CD8-positive, alpha-beta memory T cell (primary cell): ENCODE measurements at regions not wholly inside any gene's neighbourhood (a gene's known extent, or its start where the extent isn't known, plus 50 kb on each side); places are given as distances from the start of the nearest gene placed in this dataset.

Experiments
- CTCF ChIA-PET: fragments of 350-600 bp; sonication (Branson Sonifier 250); formaldehyde crosslinking; loops from one replicate; lab custom pipeline; 2021; ENCODE audit warnings: antibody characterized with exemption; lab: Charles Lee
- POLR2A ChIA-PET: fragments of 350-600 bp; sonication (Branson Sonifier 250); formaldehyde crosslinking; loops from one replicate; lab custom pipeline; 2021; ENCODE audit warnings: antibody characterized with exemption; lab: Charles Lee
- DNase-seq, 5 donors: peaks; one replicate each; pipeline versions ENCODE4 v3.0.0 to v3.0.0-alpha.2; 2020 to 2022; ENCODE audit warnings: mixed read lengths in 1 of 5
- H3K27ac ChIP-seq: one replicate; pipeline ENCODE4 v1.7.0; 2013; ENCODE audit warnings: low read depth, mild to moderate bottlenecking, low read length, moderate library complexity
- H3K27me3 ChIP-seq: 2 replicates; pipeline ENCODE4 v1.7.0; 2013; ENCODE audit warnings: low read length, mild to moderate bottlenecking; ENCODE audit not compliant: insufficient read depth, poor library complexity, severe bottlenecking
- H3K36me3 ChIP-seq: 2 replicates; pipeline ENCODE4 v1.7.0; 2013; ENCODE audit warnings: mild to moderate bottlenecking, low read length, moderate library complexity; ENCODE audit not compliant: insufficient read depth
- H3K4me1 ChIP-seq: 2 replicates; pipeline ENCODE4 v1.7.0; 2013; ENCODE audit warnings: mild to moderate bottlenecking, low read length, moderate library complexity; ENCODE audit not compliant: insufficient read depth
- H3K4me3 ChIP-seq: 2 replicates; pipeline ENCODE4 v1.7.0; 2013; ENCODE audit warnings: mild to moderate bottlenecking, low read length
- H3K9me3 ChIP-seq: 2 replicates; pipeline ENCODE4 v1.7.0; 2013; ENCODE audit warnings: mild to moderate bottlenecking, low read length
- H3K27ac Mint-ChIP-seq, 8 donors: one replicate each; pipeline ENCODE4 v1.8.0; 2020 to 2021; ENCODE audit warnings: mixed read lengths in 8 of 8, mild to moderate bottlenecking in 6 of 8, inconsistent platforms in 3 of 8, moderate library complexity in 3 of 8
- H3K27me3 Mint-ChIP-seq, 2 donors: one replicate each; pipeline ENCODE4 v1.8.0; 2020 to 2021; ENCODE audit warnings: mixed read lengths in 2 of 2, mild to moderate bottlenecking in 1 of 2, moderate library complexity in 1 of 2
- H3K36me3 Mint-ChIP-seq, 3 donors: one replicate each; pipeline ENCODE4 v1.8.0; 2020 to 2021; ENCODE audit warnings: mixed read lengths in 3 of 3, inconsistent platforms in 1 of 3, mild to moderate bottlenecking in 1 of 3
- H3K4me1 Mint-ChIP-seq, 3 donors: one replicate each; pipeline ENCODE4 v1.8.0; 2020 to 2021; ENCODE audit warnings: mixed read lengths in 3 of 3, inconsistent platforms in 1 of 3, mild to moderate bottlenecking in 1 of 3
- H3K4me3 Mint-ChIP-seq, 7 donors: one replicate each; pipeline ENCODE4 v1.8.0; 2020 to 2021; ENCODE audit warnings: mixed read lengths in 7 of 7, mild to moderate bottlenecking in 6 of 7, moderate library complexity in 4 of 7, inconsistent platforms in 2 of 7
- H3K9me3 Mint-ChIP-seq, 5 donors: one replicate each; pipeline ENCODE4 v1.8.0; 2020 to 2022; ENCODE audit warnings: mixed read lengths in 5 of 5, mild to moderate bottlenecking in 3 of 5, moderate library complexity in 2 of 5, inconsistent platforms in 1 of 5

DNA sequence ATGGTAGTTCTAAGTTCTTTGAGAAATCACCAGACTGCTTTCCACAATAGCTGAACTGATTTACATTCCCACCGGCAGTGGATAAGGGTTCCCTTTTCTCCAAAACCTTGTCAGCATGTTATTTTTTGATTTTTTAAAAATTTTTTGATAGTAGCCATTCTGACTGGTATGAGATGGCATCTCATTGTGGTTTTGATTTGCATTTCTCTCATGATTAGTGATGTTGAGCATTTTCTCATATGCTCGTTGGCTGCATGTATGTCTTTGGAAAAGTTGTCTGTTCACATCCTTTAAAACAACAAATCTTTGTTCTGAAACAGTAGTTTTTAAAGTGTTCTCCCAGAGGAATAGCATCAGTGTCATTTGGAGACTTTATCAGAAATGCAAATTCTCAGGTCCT, 77.5 kb upstream of the POMP start:
- Histone ChIP-seq H3K4me3 (no peak overlapping the region), H3K27ac (no peak overlapping the region), H3K36me3 (no peaks in the 10 kb centered on the region), H3K9me3 (no peaks in the 10 kb centered on the region), H3K27me3 (no peaks in the 10 kb centered on the region), H3K4me1 (no peaks in the 10 kb centered on the region)
- Mint-ChIP-seq H3K4me3 (no peak overlapping the region), H3K9me3 (no peaks in the 10 kb centered on the region), H3K27me3 (peaks cover 0 to 5% of the 10 kb centered on the region in 2 donors), H3K36me3 (no peaks in the 10 kb centered on the region), H3K4me1 (peaks cover 6 to 15% (median 14%) of the 10 kb centered on the region in 3 donors), H3K27ac (no peak overlapping the region)
- CTCF ChIA-PET = no interaction called here
- DNase-seq = no peak
- POLR2A ChIA-PET = no interaction called here

DNA sequence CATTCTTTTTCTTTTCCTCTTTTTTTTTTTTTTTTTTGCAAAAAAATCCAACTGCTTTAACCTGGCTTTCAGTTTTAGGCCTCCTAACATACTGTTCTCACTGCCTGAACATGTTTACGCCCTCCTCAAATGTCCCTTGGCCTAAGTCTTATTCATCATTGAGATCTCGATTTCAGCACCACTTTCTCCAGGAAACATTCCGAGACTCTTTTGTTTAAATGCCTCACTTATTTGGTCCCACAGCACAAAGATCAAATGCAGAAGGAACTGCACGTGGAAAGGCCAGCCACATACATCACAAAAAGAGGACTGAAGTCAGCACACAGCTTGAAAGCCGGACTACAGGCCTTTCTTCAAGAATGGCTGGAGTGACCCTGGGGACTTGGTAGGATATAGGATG, 79.2 kb upstream of the POMP start:
- Histone ChIP-seq H3K27me3 (no peaks in the 10 kb centered on the region), H3K36me3 (no peaks in the 10 kb centered on the region), H3K27ac (no peak overlapping the region), H3K9me3 (no peaks in the 10 kb centered on the region), H3K4me1 (no peaks in the 10 kb centered on the region), H3K4me3 (no peak overlapping the region)
- peaks cover 5 to 6% of the 10 kb centered on the region in 2 donors for H3K27me3 Mint-ChIP-seq
- H3K36me3 Mint-ChIP-seq = no peaks in the 10 kb centered on the region
- CTCF ChIA-PET = no interaction called here
- peaks cover 0 to under 1% (median 0%) of the 10 kb centered on the region in 3 donors for H3K4me1 Mint-ChIP-seq
- no peak overlapping the region for H3K27ac Mint-ChIP-seq
- no peak for DNase-seq
- no peak overlapping the region for H3K4me3 Mint-ChIP-seq
- POLR2A ChIA-PET = no interaction called here
- H3K9me3 Mint-ChIP-seq = no peaks in the 10 kb centered on the region

DNA sequence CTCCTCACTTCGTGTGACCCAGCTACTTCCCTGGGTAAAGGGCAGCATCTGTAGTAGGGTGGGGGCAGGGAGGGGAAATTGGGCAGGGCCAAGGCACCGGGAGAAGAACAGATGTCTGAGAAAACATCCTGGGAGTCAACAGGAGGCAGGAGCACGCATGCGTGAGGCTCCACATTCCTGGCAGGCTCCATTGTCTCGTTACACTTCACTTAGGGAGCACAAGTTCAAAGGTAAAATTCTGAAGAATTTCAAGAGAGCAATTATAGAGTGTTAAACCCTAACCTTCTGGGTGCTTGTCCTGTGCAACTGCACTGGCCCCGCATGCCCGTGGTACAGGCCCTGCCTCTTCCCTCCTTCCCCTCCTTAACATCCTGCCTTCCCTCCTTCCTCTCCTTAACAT, 79.6 kb upstream of the POMP start:
- H3K9me3 Mint-ChIP-seq = no peaks in the 10 kb centered on the region
- no peaks in the 10 kb centered on the region for H3K36me3 Mint-ChIP-seq
- no peak overlapping the region for H3K27ac ChIP-seq
- POLR2A ChIA-PET = no interaction called here
- CTCF ChIA-PET = no interaction called here
- H3K4me3 ChIP-seq = no peak overlapping the region
- no peaks in the 10 kb centered on the region for H3K36me3 ChIP-seq
- peaks cover 5 to 6% of the 10 kb centered on the region in 2 donors for H3K27me3 Mint-ChIP-seq
- DNase-seq = no peak
- no peaks in the 10 kb centered on the region for H3K4me1 Mint-ChIP-seq
- no peaks in the 10 kb centered on the region for H3K9me3 ChIP-seq
- no peak overlapping the region for H3K4me3 Mint-ChIP-seq
- H3K4me1 ChIP-seq = no peaks in the 10 kb centered on the region
- H3K27me3 ChIP-seq = no peaks in the 10 kb centered on the region
- H3K27ac Mint-ChIP-seq = no peak overlapping the region

DNA sequence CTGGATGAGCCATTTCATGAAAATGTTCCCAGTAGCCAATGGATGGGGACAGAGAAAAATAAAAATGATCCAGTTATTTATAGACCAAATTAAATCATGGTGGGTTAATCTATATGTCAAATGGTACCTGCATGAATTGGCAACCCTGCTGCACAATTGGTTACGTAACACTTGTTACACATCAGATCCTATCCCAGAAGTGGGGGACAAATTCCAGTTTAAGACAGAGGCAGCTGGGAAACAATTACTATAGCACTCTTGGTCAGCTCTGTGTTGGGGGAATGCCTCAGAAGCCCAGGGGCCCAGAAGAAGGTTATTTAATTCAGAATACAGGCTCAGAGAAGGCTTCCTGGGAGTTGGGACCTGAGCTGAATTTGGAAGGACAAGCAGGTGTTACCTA, 81.1 kb upstream of the FLT1 start:
- Mint-ChIP-seq H3K9me3 (no peaks in the 10 kb centered on the region), H3K27me3 (peaks cover 3 to 6% of the 10 kb centered on the region in 2 donors), H3K36me3 (no peaks in the 10 kb centered on the region), H3K27ac (no peak overlapping the region), H3K4me3 (no peak overlapping the region), H3K4me1 (no peaks in the 10 kb centered on the region)
- Histone ChIP-seq H3K27ac (no peak overlapping the region), H3K36me3 (no peaks in the 10 kb centered on the region), H3K27me3 (no peaks in the 10 kb centered on the region), H3K9me3 (no peaks in the 10 kb centered on the region), H3K4me3 (no peak overlapping the region), H3K4me1 (no peaks in the 10 kb centered on the region)
- POLR2A ChIA-PET = no interaction called here
- CTCF ChIA-PET = no interaction called here
- no peak for DNase-seq

DNA sequence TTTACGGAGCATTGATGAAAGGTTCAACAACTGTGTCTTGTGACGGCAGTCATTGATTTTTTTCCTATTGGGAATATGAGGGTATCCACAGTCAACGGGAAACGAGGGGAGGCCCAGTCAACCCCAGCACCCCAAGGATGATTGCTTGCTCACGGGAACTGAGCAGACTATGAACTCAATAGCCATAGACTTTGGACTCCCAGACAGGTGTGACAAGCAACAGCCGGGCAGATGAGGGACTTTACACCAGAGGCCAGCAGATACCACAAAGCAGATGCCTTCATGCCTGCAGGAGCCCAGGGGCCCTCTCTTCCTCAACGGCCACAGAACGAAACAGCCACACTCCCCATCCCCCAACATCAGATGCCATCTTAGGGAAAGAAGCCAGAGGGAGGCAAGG, 80.3 kb upstream of the FLT1 start:
- Mint-ChIP-seq H3K4me3 (no peak overlapping the region), H3K9me3 (no peaks in the 10 kb centered on the region), H3K27ac (no peak overlapping the region)

DNA sequence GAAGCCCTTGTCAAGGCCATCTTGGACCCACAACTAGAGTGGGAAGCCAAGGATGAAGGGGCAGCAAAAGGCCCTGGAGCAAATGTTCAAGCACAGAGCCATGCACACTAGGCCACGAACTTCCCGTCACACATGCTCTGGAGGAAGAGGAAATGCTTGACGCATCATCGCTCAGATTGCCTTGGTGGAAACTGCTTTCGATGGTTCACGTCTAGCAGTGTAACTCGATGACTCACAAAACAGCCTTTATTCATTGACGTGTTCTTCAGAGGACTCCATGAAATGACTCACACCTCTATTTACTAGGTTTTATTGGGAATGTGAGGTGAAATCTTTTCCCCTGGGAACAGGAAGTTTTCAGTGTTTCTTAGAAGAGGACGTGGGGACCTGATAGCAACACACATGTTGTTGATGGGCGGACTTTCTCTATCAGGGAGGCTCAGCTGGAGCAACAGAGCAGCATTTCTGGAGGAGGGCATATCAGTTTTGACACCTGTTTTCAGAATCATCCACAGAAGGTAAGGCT, 79.8 kb upstream of the FLT1 start:
- Mint-ChIP-seq H3K4me1 (no peaks in the 10 kb centered on the region), H3K27me3 (peaks cover 3 to 6% of the 10 kb centered on the region in 2 donors), H3K27ac (no peak overlapping the region), H3K36me3 (no peaks in the 10 kb centered on the region), H3K4me3 (no peak overlapping the region), H3K9me3 (no peaks in the 10 kb centered on the region)
- Histone ChIP-seq H3K27ac (peak overlapping the region; percentile 39), H3K4me1 (no peaks in the 10 kb centered on the region), H3K36me3 (no peaks in the 10 kb centered on the region), H3K4me3 (no peak overlapping the region), H3K27me3 (no peaks in the 10 kb centered on the region), H3K9me3 (no peaks in the 10 kb centered on the region)
- POLR2A ChIA-PET = no interaction called here
- DNase-seq = no peak
- CTCF ChIA-PET = no interaction called here

More for the DNA sequence above, 80.3 kb upstream of the FLT1 start:
- peaks cover 3 to 6% of the 10 kb centered on the region in 2 donors for H3K27me3 Mint-ChIP-seq
- no peak overlapping the region for H3K27ac ChIP-seq
- no peaks in the 10 kb centered on the region for H3K27me3 ChIP-seq
- CTCF ChIA-PET = no interaction called here
- H3K4me1 Mint-ChIP-seq = no peaks in the 10 kb centered on the region
- no peaks in the 10 kb centered on the region for H3K9me3 ChIP-seq
- DNase-seq = no peak
- H3K36me3 ChIP-seq = no peaks in the 10 kb centered on the region
- POLR2A ChIA-PET = no interaction called here
- no peaks in the 10 kb centered on the region for H3K4me1 ChIP-seq
- H3K36me3 Mint-ChIP-seq = no peaks in the 10 kb centered on the region
- H3K4me3 ChIP-seq = no peak overlapping the region

DNA sequence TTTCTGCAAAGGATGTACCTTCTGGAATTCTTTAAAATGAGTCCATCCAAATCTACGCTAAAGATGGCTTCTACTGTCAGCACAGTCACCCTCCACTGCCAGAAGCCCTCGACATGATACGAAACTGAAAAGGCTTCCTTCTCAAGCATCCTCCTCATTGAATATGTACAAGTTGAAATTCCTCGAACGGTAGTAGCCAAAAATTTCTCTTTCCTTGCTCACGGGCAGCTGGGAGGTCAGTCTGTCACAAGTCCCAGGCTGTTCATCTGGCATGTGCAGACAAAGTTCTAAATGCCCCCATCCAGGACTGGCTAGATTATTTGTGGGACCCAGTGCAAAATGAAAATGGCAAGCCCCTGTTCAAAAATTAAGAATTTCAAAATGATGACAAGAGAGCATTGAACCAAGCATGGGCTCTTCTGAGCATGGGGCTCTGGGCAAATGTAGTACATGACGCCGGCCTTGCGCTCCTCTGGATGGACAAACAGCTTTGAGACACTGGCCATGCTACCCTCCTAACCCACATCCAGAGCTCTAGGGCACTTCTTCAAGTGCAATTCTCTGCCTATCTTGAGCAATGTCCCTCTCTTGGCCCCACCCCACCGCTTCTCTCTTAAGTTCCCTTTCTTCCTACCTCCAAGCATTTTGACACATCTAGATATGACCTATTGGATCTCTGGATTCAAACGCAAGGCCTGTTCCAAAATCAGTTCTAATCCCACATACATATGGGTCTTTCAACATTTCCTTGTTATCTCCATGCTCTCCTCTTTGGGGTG, 78.9 kb upstream of the FLT1 start:
- no peaks in the 10 kb centered on the region for H3K36me3 ChIP-seq
- H3K27ac Mint-ChIP-seq = no peak overlapping the region
- H3K4me1 ChIP-seq = no peaks in the 10 kb centered on the region
- POLR2A ChIA-PET = no interaction called here
- H3K4me3 ChIP-seq = no peak overlapping the region
- CTCF ChIA-PET = no interaction called here
- H3K9me3 ChIP-seq = no peaks in the 10 kb centered on the region
- H3K27me3 Mint-ChIP-seq = peaks cover 5 to 6% of the 10 kb centered on the region in 2 donors
- no peaks in the 10 kb centered on the region for H3K36me3 Mint-ChIP-seq
- peak overlapping the region; percentile 39 for H3K27ac ChIP-seq
- no peak for DNase-seq
- H3K9me3 Mint-ChIP-seq = no peaks in the 10 kb centered on the region
- H3K4me3 Mint-ChIP-seq = no peak overlapping the region
- no peaks in the 10 kb centered on the region for H3K4me1 Mint-ChIP-seq
- H3K27me3 ChIP-seq = no peaks in the 10 kb centered on the region

DNA sequence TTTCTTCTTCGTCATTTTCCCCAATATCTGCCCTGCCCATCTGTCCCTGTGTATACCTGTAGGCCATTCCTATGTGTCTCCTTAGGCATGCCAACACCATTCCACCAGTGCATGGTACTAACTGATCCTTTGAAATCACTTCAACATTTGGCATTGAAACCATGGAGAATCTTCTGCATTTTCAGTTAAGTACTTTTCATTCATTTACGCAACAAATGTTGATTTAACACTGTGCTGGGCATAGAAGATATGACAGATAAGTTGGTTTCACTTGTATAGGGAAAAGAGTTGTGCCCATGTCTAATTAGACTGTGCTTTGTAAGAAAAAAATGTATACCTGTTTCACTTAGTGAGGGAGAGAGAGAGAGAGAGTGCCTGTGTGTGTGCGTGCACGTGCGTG, 77.9 kb upstream of the FLT1 start:
- Histone ChIP-seq H3K36me3 (no peaks in the 10 kb centered on the region), H3K4me1 (no peaks in the 10 kb centered on the region), H3K27ac (no peak overlapping the region), H3K9me3 (no peaks in the 10 kb centered on the region), H3K4me3 (no peak overlapping the region), H3K27me3 (no peaks in the 10 kb centered on the region)
- Mint-ChIP-seq H3K9me3 (no peaks in the 10 kb centered on the region), H3K27ac (no peak overlapping the region), H3K4me3 (no peak overlapping the region), H3K36me3 (no peaks in the 10 kb centered on the region), H3K27me3 (peaks cover 5 to 6% of the 10 kb centered on the region in 2 donors), H3K4me1 (no peaks in the 10 kb centered on the region)
- ChIA-PET CTCF (no interaction called here), POLR2A (no interaction called here)
- DNase-seq = no peak
